ENCODE measurements at regions not wholly inside any gene's neighbourhood (a gene's known extent, or its start where the extent isn't known, plus 50 kb on each side); places are given as distances from the start of the nearest gene placed in this dataset.

DNA sequence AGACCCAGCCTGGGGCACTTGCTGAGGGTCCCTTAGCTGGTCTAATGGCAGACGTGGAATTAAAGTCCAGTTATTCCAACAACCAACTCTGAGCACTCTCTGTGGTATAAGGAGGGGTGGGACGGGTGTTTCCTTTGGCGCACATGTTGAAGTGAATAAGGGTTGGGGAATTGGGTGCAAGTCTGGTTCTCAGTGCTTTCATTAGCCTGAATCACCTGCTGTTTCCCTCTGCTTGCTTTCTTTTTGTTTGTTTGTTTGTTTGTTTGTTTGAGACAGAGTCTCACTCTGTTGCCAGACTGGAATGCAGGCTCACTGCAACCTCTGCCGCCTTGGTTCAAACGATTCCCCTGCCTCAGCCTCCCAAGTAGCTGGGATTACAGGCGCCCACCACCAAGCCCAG, 110.1 kb downstream of the TNFAIP3 start:
- ATAC-seq (no peak), FAIRE-seq (no peak), DNase-seq (ENCODE audit: extremely low read depth in 1 of 4, low spot score in 3 of 4) (no peak)
- no peaks in the 10 kb centered on the region for H3K27me3 ChIP-seq (ENCODE audit: control insufficient read depth in 2 of 2, insufficient read depth in 2 of 2, low read length in 2 of 2)
- no peaks in the 10 kb centered on the region for H3K9me3 ChIP-seq (replicated peaks; ENCODE audit: control insufficient read depth, insufficient read depth, low read depth, low read length)
- intact Hi-C loops (cut with micrococcal nuclease) (no loop called here), in situ Hi-C loops (cut with MboI) (no loop called here)
- peaks cover 4 to 17% of the 10 kb centered on the region in 2 experiments; a peak in 4 of 5 replicates for H3K4me1 ChIP-seq (replicated peaks in 1 of 2; ENCODE audit: control insufficient read depth in 2 of 2, insufficient read depth in 2 of 2, low read length in 2 of 2)
- H3K36me3 ChIP-seq (ENCODE audit: control insufficient read depth, insufficient read depth, low read length), result no peaks in the 10 kb centered on the region
- H3K4me2 ChIP-seq (ENCODE audit: insufficient read depth, low read length), result no peak overlapping the region
- no peak overlapping the region for H3K27ac ChIP-seq (ENCODE audit: extremely low read depth, low read depth, low read length)
- H3K9me1 ChIP-seq (ENCODE audit: control insufficient read depth, insufficient read depth, low read length), result no peaks in the 10 kb centered on the region
- H2AFZ ChIP-seq (ENCODE audit: low read depth, low read length), result no peak overlapping the region
- H3K79me2 ChIP-seq (ENCODE audit: control insufficient read depth, insufficient read depth, low read length), result no peaks in the 10 kb centered on the region
- H3K9ac ChIP-seq (ENCODE audit: insufficient read depth in 1 of 2, low read depth in 2 of 2, low read length in 2 of 2), result no peak overlapping the region
- H4K20me1 ChIP-seq (replicated peaks; ENCODE audit: control insufficient read depth, insufficient read depth, low read length), result no peaks in the 10 kb centered on the region
- POLR2A ChIA-PET, result no interaction called here
- WGBS (ENCODE audit: insufficient coverage, low coverage, missing lambda C conversion rate), result 52% methylated on average over 5 of the region's 6 CpGs
- no peak overlapping the region for H3K4me3 ChIP-seq
- CTCF ChIA-PET (ENCODE audit: low intra/inter-chr PET ratio), result interaction anchor here (2.3 kb wide), 1 partner anchor 269 kb away, joined by 16 read pairs; no protein-coding TSS in a partner anchor
- no TSS peak for BruUV-seq (replicated peaks)
- TF ChIP-seq ZC3H4 (CRISPR knock-in tag; IDR thresholded peaks at IDR 0.05; ENCODE audit: borderline replicate concordance) (no peak), MYNN (IDR thresholded peaks at IDR 0.05) (no peak), MYNN (CRISPR knock-in tag; IDR thresholded peaks at IDR 0.05) (no peak), ZNF224 (CRISPR knock-in tag; IDR thresholded peaks at IDR 0.05) (no peak), POLR2AphosphoS2 (IDR thresholded peaks at IDR 0.05; ENCODE audit: low read length) (no peak), ZFP1 (CRISPR knock-in tag; IDR thresholded peaks at IDR 0.05) (no peak), TOE1 (IDR thresholded peaks at IDR 0.05; ENCODE audit: borderline replicate concordance) (no peak), TOE1 (CRISPR knock-in tag; IDR thresholded peaks at IDR 0.05; ENCODE audit: borderline replicate concordance, low read depth) (no peak), FOXJ3 (CRISPR knock-in tag; IDR thresholded peaks at IDR 0.05) (no peak), RBM17 (IDR thresholded peaks at IDR 0.05; ENCODE audit: borderline replicate concordance, low read depth, low read length) (no peak)
- TF ChIP-seq, protein P1, sequence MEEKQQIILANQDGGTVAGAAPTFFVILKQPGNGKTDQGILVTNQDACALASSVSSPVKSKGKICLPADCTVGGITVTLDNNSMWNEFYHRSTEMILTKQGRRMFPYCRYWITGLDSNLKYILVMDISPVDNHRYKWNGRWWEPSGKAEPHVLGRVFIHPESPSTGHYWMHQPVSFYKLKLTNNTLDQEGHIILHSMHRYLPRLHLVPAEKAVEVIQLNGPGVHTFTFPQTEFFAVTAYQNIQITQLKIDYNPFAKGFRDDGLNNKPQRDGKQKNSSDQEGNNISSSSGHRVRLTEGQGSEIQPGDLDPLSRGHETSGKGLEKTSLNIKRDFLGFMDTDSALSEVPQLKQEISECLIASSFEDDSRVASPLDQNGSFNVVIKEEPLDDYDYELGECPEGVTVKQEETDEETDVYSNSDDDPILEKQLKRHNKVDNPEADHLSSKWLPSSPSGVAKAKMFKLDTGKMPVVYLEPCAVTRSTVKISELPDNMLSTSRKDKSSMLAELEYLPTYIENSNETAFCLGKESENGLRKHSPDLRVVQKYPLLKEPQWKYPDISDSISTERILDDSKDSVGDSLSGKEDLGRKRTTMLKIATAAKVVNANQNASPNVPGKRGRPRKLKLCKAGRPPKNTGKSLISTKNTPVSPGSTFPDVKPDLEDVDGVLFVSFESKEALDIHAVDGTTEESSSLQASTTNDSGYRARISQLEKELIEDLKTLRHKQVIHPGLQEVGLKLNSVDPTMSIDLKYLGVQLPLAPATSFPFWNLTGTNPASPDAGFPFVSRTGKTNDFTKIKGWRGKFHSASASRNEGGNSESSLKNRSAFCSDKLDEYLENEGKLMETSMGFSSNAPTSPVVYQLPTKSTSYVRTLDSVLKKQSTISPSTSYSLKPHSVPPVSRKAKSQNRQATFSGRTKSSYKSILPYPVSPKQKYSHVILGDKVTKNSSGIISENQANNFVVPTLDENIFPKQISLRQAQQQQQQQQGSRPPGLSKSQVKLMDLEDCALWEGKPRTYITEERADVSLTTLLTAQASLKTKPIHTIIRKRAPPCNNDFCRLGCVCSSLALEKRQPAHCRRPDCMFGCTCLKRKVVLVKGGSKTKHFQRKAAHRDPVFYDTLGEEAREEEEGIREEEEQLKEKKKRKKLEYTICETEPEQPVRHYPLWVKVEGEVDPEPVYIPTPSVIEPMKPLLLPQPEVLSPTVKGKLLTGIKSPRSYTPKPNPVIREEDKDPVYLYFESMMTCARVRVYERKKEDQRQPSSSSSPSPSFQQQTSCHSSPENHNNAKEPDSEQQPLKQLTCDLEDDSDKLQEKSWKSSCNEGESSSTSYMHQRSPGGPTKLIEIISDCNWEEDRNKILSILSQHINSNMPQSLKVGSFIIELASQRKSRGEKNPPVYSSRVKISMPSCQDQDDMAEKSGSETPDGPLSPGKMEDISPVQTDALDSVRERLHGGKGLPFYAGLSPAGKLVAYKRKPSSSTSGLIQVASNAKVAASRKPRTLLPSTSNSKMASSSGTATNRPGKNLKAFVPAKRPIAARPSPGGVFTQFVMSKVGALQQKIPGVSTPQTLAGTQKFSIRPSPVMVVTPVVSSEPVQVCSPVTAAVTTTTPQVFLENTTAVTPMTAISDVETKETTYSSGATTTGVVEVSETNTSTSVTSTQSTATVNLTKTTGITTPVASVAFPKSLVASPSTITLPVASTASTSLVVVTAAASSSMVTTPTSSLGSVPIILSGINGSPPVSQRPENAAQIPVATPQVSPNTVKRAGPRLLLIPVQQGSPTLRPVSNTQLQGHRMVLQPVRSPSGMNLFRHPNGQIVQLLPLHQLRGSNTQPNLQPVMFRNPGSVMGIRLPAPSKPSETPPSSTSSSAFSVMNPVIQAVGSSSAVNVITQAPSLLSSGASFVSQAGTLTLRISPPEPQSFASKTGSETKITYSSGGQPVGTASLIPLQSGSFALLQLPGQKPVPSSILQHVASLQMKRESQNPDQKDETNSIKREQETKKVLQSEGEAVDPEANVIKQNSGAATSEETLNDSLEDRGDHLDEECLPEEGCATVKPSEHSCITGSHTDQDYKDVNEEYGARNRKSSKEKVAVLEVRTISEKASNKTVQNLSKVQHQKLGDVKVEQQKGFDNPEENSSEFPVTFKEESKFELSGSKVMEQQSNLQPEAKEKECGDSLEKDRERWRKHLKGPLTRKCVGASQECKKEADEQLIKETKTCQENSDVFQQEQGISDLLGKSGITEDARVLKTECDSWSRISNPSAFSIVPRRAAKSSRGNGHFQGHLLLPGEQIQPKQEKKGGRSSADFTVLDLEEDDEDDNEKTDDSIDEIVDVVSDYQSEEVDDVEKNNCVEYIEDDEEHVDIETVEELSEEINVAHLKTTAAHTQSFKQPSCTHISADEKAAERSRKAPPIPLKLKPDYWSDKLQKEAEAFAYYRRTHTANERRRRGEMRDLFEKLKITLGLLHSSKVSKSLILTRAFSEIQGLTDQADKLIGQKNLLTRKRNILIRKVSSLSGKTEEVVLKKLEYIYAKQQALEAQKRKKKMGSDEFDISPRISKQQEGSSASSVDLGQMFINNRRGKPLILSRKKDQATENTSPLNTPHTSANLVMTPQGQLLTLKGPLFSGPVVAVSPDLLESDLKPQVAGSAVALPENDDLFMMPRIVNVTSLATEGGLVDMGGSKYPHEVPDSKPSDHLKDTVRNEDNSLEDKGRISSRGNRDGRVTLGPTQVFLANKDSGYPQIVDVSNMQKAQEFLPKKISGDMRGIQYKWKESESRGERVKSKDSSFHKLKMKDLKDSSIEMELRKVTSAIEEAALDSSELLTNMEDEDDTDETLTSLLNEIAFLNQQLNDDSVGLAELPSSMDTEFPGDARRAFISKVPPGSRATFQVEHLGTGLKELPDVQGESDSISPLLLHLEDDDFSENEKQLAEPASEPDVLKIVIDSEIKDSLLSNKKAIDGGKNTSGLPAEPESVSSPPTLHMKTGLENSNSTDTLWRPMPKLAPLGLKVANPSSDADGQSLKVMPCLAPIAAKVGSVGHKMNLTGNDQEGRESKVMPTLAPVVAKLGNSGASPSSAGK (IDR thresholded peaks at IDR 0.05), result no peak
- TF ChIP-seq, protein P2, sequence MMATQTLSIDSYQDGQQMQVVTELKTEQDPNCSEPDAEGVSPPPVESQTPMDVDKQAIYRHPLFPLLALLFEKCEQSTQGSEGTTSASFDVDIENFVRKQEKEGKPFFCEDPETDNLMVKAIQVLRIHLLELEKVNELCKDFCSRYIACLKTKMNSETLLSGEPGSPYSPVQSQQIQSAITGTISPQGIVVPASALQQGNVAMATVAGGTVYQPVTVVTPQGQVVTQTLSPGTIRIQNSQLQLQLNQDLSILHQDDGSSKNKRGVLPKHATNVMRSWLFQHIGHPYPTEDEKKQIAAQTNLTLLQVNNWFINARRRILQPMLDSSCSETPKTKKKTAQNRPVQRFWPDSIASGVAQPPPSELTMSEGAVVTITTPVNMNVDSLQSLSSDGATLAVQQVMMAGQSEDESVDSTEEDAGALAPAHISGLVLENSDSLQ (IDR thresholded peaks at IDR 0.05), result no peak

Data from K562 (cell line).